HCT116 (cell line): ENCODE measurements at regions not wholly inside any gene's neighbourhood (a gene's known extent, or its start where the extent isn't known, plus 50 kb on each side); places are given as distances from the start of the nearest gene placed in this dataset.

Experiments used
- ATAC-seq: fragments of 200-7000 bp; cut with Tn5 transposase; 2 replicates; pipeline ENCODE4 v1.9.1; 2020; ENCODE audit warnings: mild to moderate bottlenecking, moderate library complexity
- BruUV-seq: library from RNA; stranded (reverse); fragments of 400-500 nt; replicated peaks from 2 replicates; lab custom pipeline; 2021; lab: Mats Ljungman, UMichigan
- CTCF ChIA-PET: fragments of 300-600 bp; sonication (Branson Sonifier 250); formaldehyde crosslinking; loops from one replicate; lab custom pipeline; 2021; ENCODE audit warnings: antibody characterized with exemption; lab: Charles Lee
- POLR2A ChIA-PET: fragments of 300-600, 350-600 bp; sonication (Branson Sonifier 250); formaldehyde crosslinking; loops from one replicate; lab custom pipeline; 2021; ENCODE audit warnings: antibody characterized with exemption; lab: Charles Lee
- RAD21 ChIA-PET, 2 experiments: fragments of 300-600 bp; sonication (Branson Sonifier 250); formaldehyde crosslinking; loops; one replicate each; lab custom pipeline; 2023; ENCODE audit warnings: low total read pairs in 2 of 2; ENCODE audit not compliant: uncharacterized antibody in 2 of 2, unreplicated experiment in 2 of 2, low non-redundant PET in 1 of 2; lab: Charles Lee
- DNase-seq: peaks from one replicate; pipeline ENCODE4 v3.0.0-alpha.2; 2010; ENCODE audit warnings: low read depth, low spot score
- H2AFZ ChIP-seq: fragments of 200-600 bp; shearing (Covaris generic), sonication (generic); 2 replicates; pipeline ENCODE4 v1.6.1; 2017; ENCODE audit warnings: low read depth, mixed run types, mixed read lengths, antibody characterized with exemption, low read length; ENCODE audit not compliant: poor library complexity, severe bottlenecking
- H3K27ac ChIP-seq: 2 replicates; pipeline ENCODE4 v1.5.1; 2012; ENCODE audit warnings: low read depth, low read length
- H3K27me3 ChIP-seq: fragments of 200-600 bp; sonication (generic); 2 replicates; pipeline ENCODE4 v1.6.1; 2016; ENCODE audit warnings: mixed run types, low read length, mixed read lengths; ENCODE audit not compliant: insufficient read depth
- H3K36me3 ChIP-seq, 2 experiments: fragments of 200-500 bp in 1 of 2; fragments of 200-600 bp in 1 of 2; sonication (Bioruptor generic) in 1 of 2; sonication (generic) in 1 of 2; 2 replicates each; pipeline versions ENCODE4 v1.5.1 to v1.6.1; 2014 to 2016; ENCODE audit warnings: low read length in 2 of 2, inconsistent platforms in 1 of 2, mixed read lengths in 1 of 2, mixed run types in 1 of 2; ENCODE audit not compliant: insufficient read depth in 2 of 2, control insufficient read depth in 1 of 2
- H3K4me1 ChIP-seq, 2 experiments: fragments of 200-600 bp in 1 of 2; sonication (generic) in 1 of 2; 2 replicates each; pipeline versions ENCODE4 v1.5.1 to v1.6.1; 2012 to 2017; ENCODE audit warnings: low read length in 2 of 2, inconsistent platforms in 1 of 2, mild to moderate bottlenecking in 1 of 2, mixed read lengths in 1 of 2, mixed run types in 1 of 2, moderate library complexity in 1 of 2; ENCODE audit not compliant: insufficient read depth in 2 of 2, control insufficient read depth in 1 of 2
- H3K4me2 ChIP-seq: fragments of 200-600 bp; sonication (generic); 2 replicates; pipeline ENCODE4 v1.6.1; 2017; ENCODE audit warnings: mixed run types, low read length, mixed read lengths
- H3K4me3 ChIP-seq, 2 experiments: fragments of 200-600 bp in 1 of 2; sonication (generic) in 1 of 2; replicated peaks in 1 of 2; 2 replicates each; pipeline ENCODE4 v1.5.1; 2011 to 2016; ENCODE audit warnings: low read length in 2 of 2, control low read depth in 1 of 2, low read depth in 1 of 2, mild to moderate bottlenecking in 1 of 2, mixed read lengths in 1 of 2, mixed run types in 1 of 2
- H3K79me2 ChIP-seq: fragments of 200-600 bp; sonication (generic); 2 replicates; pipeline ENCODE4 v1.6.1; 2017; ENCODE audit warnings: mild to moderate bottlenecking, mixed run types, low read length, moderate library complexity, mixed read lengths; ENCODE audit not compliant: insufficient read depth
- H3K9ac ChIP-seq: fragments of 200-600 bp; sonication (generic); 2 replicates; pipeline ENCODE4 v1.6.1; 2016; ENCODE audit warnings: low read length, mixed read lengths
- H3K9me2 ChIP-seq: fragments of 200-600 bp; sonication (generic), shearing (Covaris generic); 2 replicates; pipeline ENCODE4 v1.6.1; 2017; ENCODE audit warnings: mixed run types, mild to moderate bottlenecking, moderate library complexity; ENCODE audit not compliant: insufficient read depth
- H3K9me3 ChIP-seq, 2 experiments: fragments of 200-500 bp in 1 of 2; fragments of 200-600 bp in 1 of 2; sonication (Bioruptor generic) in 1 of 2; sonication (generic) in 1 of 2; 2 replicates each; pipeline ENCODE4 v1.6.1; 2014 to 2017; ENCODE audit warnings: low read length in 2 of 2, mixed read lengths in 2 of 2, inconsistent platforms in 1 of 2, low read depth in 1 of 2, mild to moderate bottlenecking in 1 of 2, mixed run types in 1 of 2, moderate library complexity in 1 of 2; ENCODE audit not compliant: control insufficient read depth in 1 of 2, insufficient read depth in 1 of 2
- H4K20me1 ChIP-seq: fragments of 200-600 bp; sonication (generic), shearing (Covaris generic); 2 replicates; pipeline ENCODE4 v1.6.1; 2017; ENCODE audit warnings: mixed run types, mild to moderate bottlenecking, moderate library complexity; ENCODE audit not compliant: insufficient read depth
- ATF3 ChIP-seq: IDR thresholded peaks from 2 replicates; pipeline ENCODE4 v1.6.1; 2012
- CEBPB ChIP-seq: IDR thresholded peaks from 2 replicates; pipeline ENCODE4 v1.6.1; 2012; ENCODE audit warnings: low read depth
- EZH2 ChIP-seq: fragments of 200-600 bp; sonication (generic); IDR thresholded peaks from 2 replicates; pipeline ENCODE4 v1.6.1; 2017; ENCODE audit warnings: antibody characterized with exemption, mixed run types
- EZH2phosphoT487 ChIP-seq: fragments of 200-600 bp; IDR thresholded peaks from 2 replicates; pipeline ENCODE4 v1.6.1; 2018; ENCODE audit warnings: antibody characterized with exemption, borderline replicate concordance
- JUND ChIP-seq: IDR thresholded peaks from 2 replicates; pipeline ENCODE4 v1.6.1; 2012
- POLR2AphosphoS5 ChIP-seq: IDR thresholded peaks from 2 replicates; pipeline ENCODE4 v1.6.1; 2011; ENCODE audit warnings: mild to moderate bottlenecking, low read depth, low read length, moderate library complexity
- RAD21 ChIP-seq: IDR thresholded peaks from 2 replicates; pipeline ENCODE4 v1.6.1; 2012; ENCODE audit warnings: low read depth, mild to moderate bottlenecking
- SIN3A ChIP-seq: IDR thresholded peaks from 2 replicates; pipeline ENCODE4 v1.6.1; 2012; ENCODE audit warnings: low read depth
- SRF ChIP-seq: IDR thresholded peaks from 2 replicates; pipeline ENCODE4 v1.6.1; 2012; ENCODE audit warnings: low read depth
- YY1 ChIP-seq: IDR thresholded peaks from 2 replicates; pipeline ENCODE4 v1.6.1; 2011; ENCODE audit warnings: low read length, low read depth, moderate library complexity, mild to moderate bottlenecking; ENCODE audit not compliant: insufficient replicate concordance; ENCODE audit errors: extremely low read depth
- ZFX ChIP-seq: fragments of 450-650 bp; IDR thresholded peaks from 2 replicates; pipeline ENCODE4 v1.6.1; 2017
- ZNF274 ChIP-seq: fragments of 200-500 bp; sonication (Bioruptor generic); IDR thresholded peaks from 2 replicates; pipeline ENCODE4 v1.6.1; 2014; ENCODE audit warnings: mild to moderate bottlenecking, low read depth, low read length, inconsistent platforms
- intact Hi-C: fragments of 100-400 bp; cut with micrococcal nuclease; formaldehyde crosslinking; loops from 2 replicates; pipeline ENCODE4 v1.10.0; 2022
- TF ChIP-seq, protein P1 (sequence below): IDR thresholded peaks from 2 replicates; pipeline ENCODE4 v1.6.1; 2011; ENCODE audit warnings: mild to moderate bottlenecking, low read length, moderate library complexity; ENCODE audit not compliant: insufficient replicate concordance; ENCODE audit errors: extremely low read depth
- TF ChIP-seq, protein P2 (sequence below): IDR thresholded peaks from 2 replicates; pipeline ENCODE4 v1.6.1; 2012
- TF ChIP-seq, protein P3 (sequence below), 3 experiments: fragments of 200-600 bp in 1 of 3; sonication (generic) in 1 of 3; IDR thresholded peaks in 2 of 3; conservative IDR thresholded peaks in 1 of 3; 2 replicates each; pipeline ENCODE4 v1.5.1; 2012 to 2017; ENCODE audit warnings: low read depth in 2 of 3, low read length in 2 of 3, antibody characterized with exemption in 1 of 3, borderline replicate concordance in 1 of 3, control low read depth in 1 of 3, mild to moderate bottlenecking in 1 of 3, mixed read lengths in 1 of 3, mixed run types in 1 of 3, moderate library complexity in 1 of 3; ENCODE audit not compliant: insufficient read depth in 1 of 3

- ATAC-seq (no peak), DNase-seq (no peak)
- Histone ChIP-seq H2AFZ (no peak overlapping the region), H3K36me3 (no peaks in the 10 kb centered on the region), H3K9me3 (no peaks in the 10 kb centered on the region), H3K4me3 (no peak overlapping the region), H3K27ac (no peak overlapping the region), H3K9ac (no peak overlapping the region), H3K27me3 (no peaks in the 10 kb centered on the region), H3K4me2 (no peak overlapping the region), H4K20me1 (no peaks in the 10 kb centered on the region), H3K9me2 (no peaks in the 10 kb centered on the region)
- CTCF ChIA-PET: no interaction called here
- intact Hi-C loops: no loop called here
- RAD21 ChIA-PET: no interaction called here
- TF ChIP-seq YY1 (no peak), SRF (no peak), CEBPB (no peak), JUND (no peak)
- TF ChIP-seq, all 23 proteins: peak for 0
- POLR2A ChIA-PET: no interaction called here
- BruUV-seq: no TSS peak
- Histone ChIP-seq H3K4me1 (no peaks in the 10 kb centered on the region), H3K79me2 (no peaks in the 10 kb centered on the region)
Observed at GRCh38 chr11:8806974-8807373, 104.0 kb upstream of the AKIP1 start.

DNA sequence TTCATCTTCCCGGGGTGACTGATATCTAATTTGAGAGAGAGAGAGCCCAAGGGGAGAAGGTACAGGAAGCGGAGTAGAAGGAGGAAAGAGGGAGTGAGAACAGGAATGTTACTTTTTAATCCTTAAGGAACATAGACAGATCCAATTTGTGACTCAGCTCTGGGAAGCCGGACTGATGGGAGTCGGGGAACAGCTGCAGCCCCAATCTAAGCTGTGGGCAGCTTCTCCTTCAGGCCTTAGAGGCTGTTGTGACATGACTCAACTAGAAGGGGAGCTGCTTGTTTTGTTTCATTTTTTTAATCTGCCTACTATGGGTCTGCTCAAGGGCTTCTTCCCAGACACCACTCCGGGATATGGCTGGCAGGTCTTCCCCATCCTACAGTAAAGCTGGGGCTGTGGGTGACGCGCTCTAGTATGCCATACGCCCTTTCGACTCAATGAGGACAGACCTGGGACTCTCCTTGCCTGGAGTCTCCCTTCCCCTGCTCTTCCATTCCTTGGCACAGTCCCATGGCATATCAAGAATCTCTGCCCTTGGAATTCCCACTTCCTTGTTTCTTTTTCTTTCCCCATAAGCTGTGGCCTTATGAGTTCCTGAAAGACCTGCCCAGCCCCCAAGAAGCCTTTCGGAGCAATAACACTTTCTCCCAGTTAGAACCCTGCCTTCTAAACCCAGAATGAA lies 103.3 kb upstream of the AKIP1 start:
- no peak for DNase-seq
- intact Hi-C loops: no loop called here
- no peak overlapping the region for H3K27ac ChIP-seq

More for the DNA sequence above, 103.3 kb upstream of the AKIP1 start:
- Histone ChIP-seq H3K9me2 (no peaks in the 10 kb centered on the region), H3K4me2 (no peak overlapping the region), H3K4me3 (no peak overlapping the region), H2AFZ (no peak overlapping the region), H3K9me3 (no peaks in the 10 kb centered on the region), H3K36me3 (no peaks in the 10 kb centered on the region), H3K9ac (no peak overlapping the region), H4K20me1 (no peaks in the 10 kb centered on the region), H3K4me1 (no peaks in the 10 kb centered on the region), H3K79me2 (no peaks in the 10 kb centered on the region), H3K27me3 (no peaks in the 10 kb centered on the region)
- POLR2A ChIA-PET: no interaction called here
- CTCF ChIA-PET: no interaction called here
- no TSS peak for BruUV-seq
- TF ChIP-seq CEBPB (no peak), JUND (no peak), POLR2AphosphoS5 (no peak), RAD21 (no peak), ATF3 (no peak), ZNF274 (no peak), SIN3A (no peak), ZFX (no peak), EZH2phosphoT487 (no peak), EZH2 (no peak)
- TF ChIP-seq, protein P1, sequence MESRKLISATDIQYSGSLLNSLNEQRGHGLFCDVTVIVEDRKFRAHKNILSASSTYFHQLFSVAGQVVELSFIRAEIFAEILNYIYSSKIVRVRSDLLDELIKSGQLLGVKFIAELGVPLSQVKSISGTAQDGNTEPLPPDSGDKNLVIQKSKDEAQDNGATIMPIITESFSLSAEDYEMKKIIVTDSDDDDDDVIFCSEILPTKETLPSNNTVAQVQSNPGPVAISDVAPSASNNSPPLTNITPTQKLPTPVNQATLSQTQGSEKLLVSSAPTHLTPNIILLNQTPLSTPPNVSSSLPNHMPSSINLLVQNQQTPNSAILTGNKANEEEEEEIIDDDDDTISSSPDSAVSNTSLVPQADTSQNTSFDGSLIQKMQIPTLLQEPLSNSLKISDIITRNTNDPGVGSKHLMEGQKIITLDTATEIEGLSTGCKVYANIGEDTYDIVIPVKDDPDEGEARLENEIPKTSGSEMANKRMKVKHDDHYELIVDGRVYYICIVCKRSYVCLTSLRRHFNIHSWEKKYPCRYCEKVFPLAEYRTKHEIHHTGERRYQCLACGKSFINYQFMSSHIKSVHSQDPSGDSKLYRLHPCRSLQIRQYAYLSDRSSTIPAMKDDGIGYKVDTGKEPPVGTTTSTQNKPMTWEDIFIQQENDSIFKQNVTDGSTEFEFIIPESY: no peak
- TF ChIP-seq, protein P2, sequence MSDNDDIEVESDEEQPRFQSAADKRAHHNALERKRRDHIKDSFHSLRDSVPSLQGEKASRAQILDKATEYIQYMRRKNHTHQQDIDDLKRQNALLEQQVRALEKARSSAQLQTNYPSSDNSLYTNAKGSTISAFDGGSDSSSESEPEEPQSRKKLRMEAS: no peak
- TF ChIP-seq, protein P3, sequence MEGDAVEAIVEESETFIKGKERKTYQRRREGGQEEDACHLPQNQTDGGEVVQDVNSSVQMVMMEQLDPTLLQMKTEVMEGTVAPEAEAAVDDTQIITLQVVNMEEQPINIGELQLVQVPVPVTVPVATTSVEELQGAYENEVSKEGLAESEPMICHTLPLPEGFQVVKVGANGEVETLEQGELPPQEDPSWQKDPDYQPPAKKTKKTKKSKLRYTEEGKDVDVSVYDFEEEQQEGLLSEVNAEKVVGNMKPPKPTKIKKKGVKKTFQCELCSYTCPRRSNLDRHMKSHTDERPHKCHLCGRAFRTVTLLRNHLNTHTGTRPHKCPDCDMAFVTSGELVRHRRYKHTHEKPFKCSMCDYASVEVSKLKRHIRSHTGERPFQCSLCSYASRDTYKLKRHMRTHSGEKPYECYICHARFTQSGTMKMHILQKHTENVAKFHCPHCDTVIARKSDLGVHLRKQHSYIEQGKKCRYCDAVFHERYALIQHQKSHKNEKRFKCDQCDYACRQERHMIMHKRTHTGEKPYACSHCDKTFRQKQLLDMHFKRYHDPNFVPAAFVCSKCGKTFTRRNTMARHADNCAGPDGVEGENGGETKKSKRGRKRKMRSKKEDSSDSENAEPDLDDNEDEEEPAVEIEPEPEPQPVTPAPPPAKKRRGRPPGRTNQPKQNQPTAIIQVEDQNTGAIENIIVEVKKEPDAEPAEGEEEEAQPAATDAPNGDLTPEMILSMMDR (IDR thresholded peaks at IDR 0.05 in 2 of 3, conservative IDR thresholded peaks at IDR 0.05 in 1 of 3; ENCODE audit: borderline replicate concordance in 1 of 3, insufficient read depth in 1 of 3, low read depth in 2 of 3, low read length in 2 of 3): no peak
- no peak for ATAC-seq
- RAD21 ChIA-PET: no interaction called here
